ENCODE measurements at regions not wholly inside any gene's neighbourhood (a gene's known extent, or its start where the extent isn't known, plus 50 kb on each side); places are given as distances from the start of the nearest gene placed in this dataset.

- no peak for TF ChIP-seq CTCF (IDR thresholded peaks at IDR 0.05)
- TF ChIP-seq POLR2A (IDR thresholded peaks at IDR 0.05), result no peak
Observed at GRCh38 chr7:16309129-16309528, 112.2 kb downstream of the CRPPA start.
